Duodenal mucosa (tissue), 2 donors: ENCODE measurements at regions not wholly inside any gene's neighbourhood (a gene's known extent, or its start where the extent isn't known, plus 50 kb on each side); places are given as distances from the start of the nearest gene placed in this dataset.

ENCODE experiments used
- H3K27ac ChIP-seq: one replicate; pipeline ENCODE4 v1.7.0; 2013; ENCODE audit warnings: low read depth, low read length
- H3K27me3 ChIP-seq, 2 donors: one replicate each; pipeline ENCODE4 v1.7.0; 2013; ENCODE audit warnings: low read length in 2 of 2, control low read depth in 1 of 2; ENCODE audit not compliant: insufficient read depth in 2 of 2, control insufficient read depth in 1 of 2
- H3K36me3 ChIP-seq, 2 donors: one replicate each; pipeline ENCODE4 v1.7.0; 2013; ENCODE audit warnings: low read length in 2 of 2, control low read depth in 1 of 2; ENCODE audit not compliant: insufficient read depth in 2 of 2, control insufficient read depth in 1 of 2
- H3K4me1 ChIP-seq, 2 donors: one replicate each; pipeline ENCODE4 v1.7.0; 2013; ENCODE audit warnings: low read length in 2 of 2, control low read depth in 1 of 2; ENCODE audit not compliant: insufficient read depth in 2 of 2, control insufficient read depth in 1 of 2
- H3K4me3 ChIP-seq, 2 donors: one replicate each; pipeline ENCODE4 v1.7.0; 2013; ENCODE audit warnings: low read length in 2 of 2, low read depth in 1 of 2
- H3K9ac ChIP-seq, 2 donors: one replicate each; pipeline ENCODE4 v1.7.0; 2013; ENCODE audit warnings: low read length in 2 of 2, low read depth in 1 of 2
- H3K9me3 ChIP-seq, 2 donors: one replicate each; pipeline ENCODE4 v1.7.0; 2013; ENCODE audit warnings: low read length in 2 of 2, control low read depth in 1 of 2; ENCODE audit not compliant: control insufficient read depth in 1 of 2

- H3K9ac ChIP-seq, result no peak overlapping the region
- no peaks in the 10 kb centered on the region for H3K9me3 ChIP-seq
- no peaks in the 10 kb centered on the region for H3K27me3 ChIP-seq
- H3K4me1 ChIP-seq, result no peaks in the 10 kb centered on the region
- no peak overlapping the region for H3K27ac ChIP-seq
- H3K4me3 ChIP-seq, result no peak overlapping the region
- H3K36me3 ChIP-seq, result no peaks in the 10 kb centered on the region
Observed at GRCh38 chr9:1115370-1115769, 65.2 kb downstream of the DMRT2 start.

- no peak overlapping the region for H3K4me3 ChIP-seq
- H3K27me3 ChIP-seq, result no peaks in the 10 kb centered on the region
Observed at GRCh38 chr9:1117439-1117838, 67.3 kb downstream of the DMRT2 start.

GRCh38 chr9:1120500-1121165, 70.5 kb downstream of the DMRT2 start:
- Histone ChIP-seq H3K27me3 (no peaks in the 10 kb centered on the region), H3K9me3 (no peaks in the 10 kb centered on the region), H3K4me3 (no peak overlapping the region), H3K27ac (no peak overlapping the region), H3K9ac (no peak overlapping the region), H3K4me1 (no peaks in the 10 kb centered on the region), H3K36me3 (no peaks in the 10 kb centered on the region)

More at GRCh38 chr9:1117439-1117838, 67.3 kb downstream of the DMRT2 start:
- H3K4me1 ChIP-seq, result no peaks in the 10 kb centered on the region
- H3K27ac ChIP-seq, result no peak overlapping the region
- H3K36me3 ChIP-seq, result no peaks in the 10 kb centered on the region
- no peaks in the 10 kb centered on the region for H3K9me3 ChIP-seq
- H3K9ac ChIP-seq, result no peak overlapping the region

- Histone ChIP-seq H3K4me3 (no peak overlapping the region), H3K4me1 (no peaks in the 10 kb centered on the region), H3K27me3 (no peaks in the 10 kb centered on the region), H3K27ac (no peak overlapping the region), H3K9me3 (no peaks in the 10 kb centered on the region), H3K36me3 (no peaks in the 10 kb centered on the region), H3K9ac (no peak overlapping the region)
Observed at GRCh38 chr9:1125741-1126140, 75.6 kb downstream of the DMRT2 start.

- Histone ChIP-seq H3K9ac (no peak overlapping the region), H3K36me3 (no peaks in the 10 kb centered on the region), H3K9me3 (no peaks in the 10 kb centered on the region), H3K27me3 (no peaks in the 10 kb centered on the region), H3K4me1 (no peaks in the 10 kb centered on the region), H3K27ac (no peak overlapping the region), H3K4me3 (no peak overlapping the region)
Observed at GRCh38 chr9:1128046-1128445, 77.9 kb downstream of the DMRT2 start.

- no peak overlapping the region for H3K27ac ChIP-seq
- no peaks in the 10 kb centered on the region for H3K9me3 ChIP-seq
- no peaks in the 10 kb centered on the region for H3K4me1 ChIP-seq
- no peak overlapping the region for H3K4me3 ChIP-seq
- H3K36me3 ChIP-seq, result no peaks in the 10 kb centered on the region
- no peaks in the 10 kb centered on the region for H3K27me3 ChIP-seq
- no peak overlapping the region for H3K9ac ChIP-seq
Observed at GRCh38 chr9:1129382-1129781, 79.2 kb downstream of the DMRT2 start.

- Histone ChIP-seq H3K36me3 (no peaks in the 10 kb centered on the region), H3K27ac (no peak overlapping the region), H3K27me3 (no peaks in the 10 kb centered on the region), H3K4me1 (no peaks in the 10 kb centered on the region), H3K9ac (no peak overlapping the region), H3K9me3 (peaks cover 0 to 14% of the 10 kb centered on the region in 2 donors), H3K4me3 (no peak overlapping the region)
Observed at GRCh38 chr9:1140057-1140456, 89.9 kb downstream of the DMRT2 start.

GRCh38 chr9:1151691-1152090, 101.5 kb downstream of the DMRT2 start:
- H3K4me1 ChIP-seq, result no peaks in the 10 kb centered on the region
- H3K27ac ChIP-seq, result no peak overlapping the region
- H3K36me3 ChIP-seq, result no peaks in the 10 kb centered on the region
- H3K4me3 ChIP-seq, result no peak overlapping the region
- H3K9me3 ChIP-seq, result no peaks in the 10 kb centered on the region
- H3K9ac ChIP-seq, result no peak overlapping the region
- no peaks in the 10 kb centered on the region for H3K27me3 ChIP-seq

- no peak overlapping the region for H3K4me3 ChIP-seq
- no peaks in the 10 kb centered on the region for H3K9me3 ChIP-seq
- H3K27ac ChIP-seq, result no peak overlapping the region
- no peak overlapping the region for H3K9ac ChIP-seq
- H3K27me3 ChIP-seq, result no peaks in the 10 kb centered on the region
- H3K36me3 ChIP-seq, result no peaks in the 10 kb centered on the region
- no peaks in the 10 kb centered on the region for H3K4me1 ChIP-seq
Observed at GRCh38 chr9:1152171-1152570, 102.0 kb downstream of the DMRT2 start.

GRCh38 chr9:1154739-1155138, 104.6 kb downstream of the DMRT2 start:
- Histone ChIP-seq H3K27me3 (no peaks in the 10 kb centered on the region), H3K27ac (no peak overlapping the region), H3K4me3 (no peak overlapping the region), H3K36me3 (no peaks in the 10 kb centered on the region), H3K9me3 (no peaks in the 10 kb centered on the region), H3K4me1 (no peaks in the 10 kb centered on the region), H3K9ac (no peak overlapping the region)

GRCh38 chr9:1155602-1156001, 105.4 kb downstream of the DMRT2 start:
- Histone ChIP-seq H3K4me1 (no peaks in the 10 kb centered on the region), H3K9me3 (no peaks in the 10 kb centered on the region), H3K9ac (no peak overlapping the region), H3K27ac (no peak overlapping the region), H3K4me3 (no peak overlapping the region), H3K27me3 (no peaks in the 10 kb centered on the region), H3K36me3 (no peaks in the 10 kb centered on the region)
